ENCODE measurements at regions not wholly inside any gene's neighbourhood (a gene's known extent, or its start where the extent isn't known, plus 50 kb on each side); places are given as distances from the start of the nearest gene placed in this dataset.
A peak's percentile ranks its signal among the peaks of the same experiment; 100 is the strongest.
"Not testable (repeated sequence)": the region's sequence is repeated elsewhere in the genome, so short reads cannot be mapped to it uniquely, and the experiment has no call there.

GRCh38 chr6:169014211-169015197, 239.1 kb downstream of the THBS2 start:
- DNase-seq (ENCODE audit: low read depth): no peak

- no peak for DNase-seq (ENCODE audit: low read depth)
These were observed 244.0 kb downstream of the THBS2 start for GRCh38 chr6:169009628-169010027.

GRCh38 chr6:169008641-169009257, 244.9 kb downstream of the THBS2 start:
- DNase-seq (ENCODE audit: low read depth): no peak

- DNase-seq (ENCODE audit: low read depth): no peak
These were observed 248.5 kb downstream of the THBS2 start for GRCh38 chr6:169005166-169005565.

- DNase-seq (ENCODE audit: low read depth): no peak
These were observed 253.6 kb downstream of the THBS2 start for GRCh38 chr6:169000022-169000421.

GRCh38 chr6:168999392-168999791, 254.3 kb downstream of the THBS2 start:
- no peak for DNase-seq (ENCODE audit: low read depth)

GRCh38 chr6:168996356-168996625, 257.4 kb downstream of the THBS2 start:
- peak; percentile 24 for DNase-seq (ENCODE audit: low read depth)

- no peak for DNase-seq (ENCODE audit: low read depth)
These were observed 257.9 kb downstream of the THBS2 start for GRCh38 chr6:168995526-168996355.

GRCh38 chr6:168994956-168995355, 258.7 kb downstream of the THBS2 start:
- DNase-seq (ENCODE audit: low read depth): no peak

GRCh38 chr6:168992446-168993144, 261.1 kb downstream of the THBS2 start:
- no peak for DNase-seq (ENCODE audit: low read depth)

- DNase-seq (ENCODE audit: low read depth): not testable (repeated sequence)
These were observed 262.0 kb downstream of the THBS2 start for GRCh38 chr6:168991695-168992094.

- DNase-seq (ENCODE audit: low read depth): no peak
These were observed 263.5 kb downstream of the THBS2 start for GRCh38 chr6:168990019-168990751.

GRCh38 chr6:168989421-168989820, 264.2 kb downstream of the THBS2 start:
- no peak for DNase-seq (ENCODE audit: low read depth)

- no peak for DNase-seq (ENCODE audit: low read depth)
These were observed 264.8 kb downstream of the THBS2 start for GRCh38 chr6:168988801-168989200.

- no peak for DNase-seq (ENCODE audit: low read depth)
These were observed 265.4 kb downstream of the THBS2 start for GRCh38 chr6:168988280-168988679.

GRCh38 chr6:168985705-168986104, 267.9 kb downstream of the THBS2 start:
- no peak for DNase-seq (ENCODE audit: low read depth)

GRCh38 chr6:168983925-168984324, 269.7 kb downstream of the THBS2 start:
- no peak for DNase-seq (ENCODE audit: low read depth)

- DNase-seq (ENCODE audit: low read depth): no peak
These were observed 272.5 kb downstream of the THBS2 start for GRCh38 chr6:168981187-168981586.

GRCh38 chr6:168979254-168979653, 274.4 kb downstream of the THBS2 start:
- DNase-seq (ENCODE audit: low read depth): no peak

- DNase-seq (ENCODE audit: low read depth): no peak
These were observed 281.5 kb downstream of the THBS2 start for GRCh38 chr6:168972128-168972527.

GRCh38 chr6:168971549-168971948, 282.1 kb downstream of the THBS2 start:
- no peak for DNase-seq (ENCODE audit: low read depth)
